Upper lobe of left lung (tissue), 6 donors: ENCODE measurements at regions not wholly inside any gene's neighbourhood (a gene's known extent, or its start where the extent isn't known, plus 50 kb on each side); places are given as distances from the start of the nearest gene placed in this dataset.

Source experiments
- ATAC-seq, 2 donors: fragments of 200-7000 bp; cut with Tn5 transposase; one replicate each; pipeline ENCODE4 v1.9.1; 2022; ENCODE audit warnings: mild to moderate bottlenecking in 2 of 2, moderate library complexity in 2 of 2; ENCODE audit not compliant: low FRiP score in 2 of 2
- DNase-seq, 2 donors: peaks; one replicate each; pipeline ENCODE4 v3.0.0-alpha.2; 2019 to 2020
- H3K27ac ChIP-seq, 4 donors: fragments of 200-600 bp; sonication (generic); one replicate each; pipeline ENCODE4 v1.5.1; 2016 to 2019
- H3K27me3 ChIP-seq, 4 donors: fragments of 200-600 bp; sonication (generic); one replicate each; pipeline ENCODE4 v1.5.1; 2017 to 2019
- H3K36me3 ChIP-seq, 4 donors: fragments of 200-600 bp; sonication (generic); one replicate each; pipeline ENCODE4 v1.5.1; 2016 to 2019
- H3K4me1 ChIP-seq, 4 donors: fragments of 200-600 bp; sonication (generic); one replicate each; pipeline ENCODE4 v1.5.1; 2018 to 2019
- H3K4me3 ChIP-seq, 4 donors: fragments of 200-600 bp; sonication (generic); one replicate each; pipeline ENCODE4 v1.5.1; 2017 to 2019; ENCODE audit warnings: mild to moderate bottlenecking in 2 of 4, moderate library complexity in 1 of 4
- H3K9me3 ChIP-seq, 4 donors: fragments of 200-600 bp; sonication (generic); one replicate each; pipeline ENCODE4 v1.5.1; 2018 to 2019
- CTCF ChIP-seq, 6 experiments: fragments of 450-650 bp in 4 of 6; fragments of 200-600 bp in 2 of 6; sonication (generic) in 2 of 6; IDR thresholded peaks; one replicate each; pipeline ENCODE4 v1.5.1; 2016 to 2019; ENCODE audit warnings: antibody characterized with exemption in 6 of 6
- EP300 ChIP-seq, 4 donors: sonication (generic); formaldehyde crosslinking; IDR thresholded peaks; one replicate each; pipeline ENCODE4 v1.5.1; 2017; ENCODE audit warnings: antibody characterized with exemption in 4 of 4, control low read depth in 2 of 4
- POLR2A ChIP-seq, 4 donors: fragments of 450-650 bp; IDR thresholded peaks; one replicate each; pipeline ENCODE4 v1.5.1; 2016 to 2017; ENCODE audit warnings: antibody characterized with exemption in 4 of 4, mild to moderate bottlenecking in 2 of 4
- POLR2AphosphoS5 ChIP-seq, 2 donors: sonication (generic); formaldehyde crosslinking; IDR thresholded peaks; one replicate each; pipeline ENCODE4 v1.5.1; 2017; ENCODE audit warnings: antibody characterized with exemption in 2 of 2
- WGBS, 2 donors: methylation state at CpG; one replicate each; pipeline ENCODE4 v1.1.5; 2017 to 2018; 5-methylcytosine and 5-hydroxymethylcytosine counted together
- donor health status: DM: no; HTN: no; CAD: no; lungs with moderate emphysema.
- donor health status: DM: no; HTN: yes; CAD: no; lungs with severe emphysema.

GRCh38 chr7:4575254-4575653, 106.8 kb upstream of the FOXK1 start:
- 85 to 87% methylated on average over 3 of the region's 3 CpGs for WGBS, 2 donors

GRCh38 chr7:4602905-4603842, 78.9 kb upstream of the FOXK1 start:
- no peak for TF ChIP-seq EP300 (IDR thresholded peaks at IDR 0.05)
- no peak for TF ChIP-seq CTCF (IDR thresholded peaks at IDR 0.05)
- no peak for TF ChIP-seq POLR2AphosphoS5 (IDR thresholded peaks at IDR 0.05)
- TF ChIP-seq POLR2A (IDR thresholded peaks at IDR 0.05) = no peak
- H3K4me3 ChIP-seq = no peak overlapping the region
- H3K36me3 ChIP-seq = no peaks in the 10 kb centered on the region
- H3K9me3 ChIP-seq = no peaks in the 10 kb centered on the region
- no peaks in the 10 kb centered on the region for H3K27me3 ChIP-seq
- H3K4me1 ChIP-seq = no peaks in the 10 kb centered on the region
- WGBS, 2 donors = 85 to 93% methylated on average over 13 to 18 of the region's 20 CpGs
- DNase-seq (peak in 1 of 2 donors; percentile 51), ATAC-seq (no peak)
- H3K27ac ChIP-seq = no peak overlapping the region

More at GRCh38 chr7:4575254-4575653, 106.8 kb upstream of the FOXK1 start:
- DNase-seq (no peak), ATAC-seq (no peak)
- Histone ChIP-seq H3K9me3 (no peaks in the 10 kb centered on the region), H3K27me3 (no peaks in the 10 kb centered on the region), H3K4me1 (no peaks in the 10 kb centered on the region), H3K36me3 (no peaks in the 10 kb centered on the region), H3K27ac (no peak overlapping the region), H3K4me3 (no peak overlapping the region)
- TF ChIP-seq POLR2AphosphoS5 (IDR thresholded peaks at IDR 0.05) (no peak), EP300 (IDR thresholded peaks at IDR 0.05) (no peak), POLR2A (IDR thresholded peaks at IDR 0.05) (no peak), CTCF (IDR thresholded peaks at IDR 0.05) (no peak)

- no peaks in the 10 kb centered on the region for H3K4me1 ChIP-seq
- DNase-seq (no peak), ATAC-seq (no peak)
- no peaks in the 10 kb centered on the region for H3K36me3 ChIP-seq
- 91 to 94% methylated on average over 8 of the region's 8 CpGs for WGBS, 2 donors
- H3K9me3 ChIP-seq = no peaks in the 10 kb centered on the region
- TF ChIP-seq EP300 (IDR thresholded peaks at IDR 0.05) = no peak
- TF ChIP-seq POLR2A (IDR thresholded peaks at IDR 0.05) = no peak
- no peak for TF ChIP-seq POLR2AphosphoS5 (IDR thresholded peaks at IDR 0.05)
- H3K4me3 ChIP-seq = no peak overlapping the region
- H3K27me3 ChIP-seq = no peaks in the 10 kb centered on the region
- no peak overlapping the region for H3K27ac ChIP-seq
Measured at GRCh38 chr7:4603843-4604231, 78.3 kb upstream of the FOXK1 start.

- WGBS, 2 donors = 85 to 86% methylated on average over 10 to 16 of the region's 16 CpGs
- H3K27me3 ChIP-seq = no peaks in the 10 kb centered on the region
- DNase-seq = peak in 1 of 2 donors; percentile 38
- no peak for ATAC-seq
- no peaks in the 10 kb centered on the region for H3K36me3 ChIP-seq
- H3K27ac ChIP-seq = no peak overlapping the region
- no peak overlapping the region for H3K4me3 ChIP-seq
- H3K9me3 ChIP-seq = no peaks in the 10 kb centered on the region
- TF ChIP-seq EP300 (IDR thresholded peaks at IDR 0.05) = no peak
- no peak for TF ChIP-seq CTCF (IDR thresholded peaks at IDR 0.05)
- TF ChIP-seq POLR2AphosphoS5 (IDR thresholded peaks at IDR 0.05) = no peak
- no peak for TF ChIP-seq POLR2A (IDR thresholded peaks at IDR 0.05)
- no peaks in the 10 kb centered on the region for H3K4me1 ChIP-seq
Measured at GRCh38 chr7:4604456-4604940, 77.6 kb upstream of the FOXK1 start.

GRCh38 chr7:4606797-4607196, 75.3 kb upstream of the FOXK1 start:
- ATAC-seq (no peak), DNase-seq (no peak)
- H3K27me3 ChIP-seq = no peaks in the 10 kb centered on the region
- H3K4me3 ChIP-seq = no peak overlapping the region
- no peaks in the 10 kb centered on the region for H3K36me3 ChIP-seq
- H3K4me1 ChIP-seq = no peaks in the 10 kb centered on the region
- no peak overlapping the region for H3K27ac ChIP-seq
- no peaks in the 10 kb centered on the region for H3K9me3 ChIP-seq
- 82 to 89% methylated on average over 10 of the region's 10 CpGs for WGBS, 2 donors
- TF ChIP-seq CTCF (IDR thresholded peaks at IDR 0.05) (no peak), POLR2AphosphoS5 (IDR thresholded peaks at IDR 0.05) (no peak), POLR2A (IDR thresholded peaks at IDR 0.05) (no peak), EP300 (IDR thresholded peaks at IDR 0.05) (no peak)
